Endothelial cell of hepatic sinusoid (primary cell): ENCODE measurements at regions not wholly inside any gene's neighbourhood (a gene's known extent, or its start where the extent isn't known, plus 50 kb on each side); places are given as distances from the start of the nearest gene placed in this dataset.
"Not testable (repeated sequence)": the region's sequence is repeated elsewhere in the genome, so short reads cannot be mapped to it uniquely, and the experiment has no call there.

Source experiments
- in situ Hi-C: cut with HindIII; loops from 2 replicates; pipeline ENCODE4 v1.10.0; 2017; ENCODE audit warnings: low sequenced_read_pairs

- in situ Hi-C loops = no loop called here
Measured at GRCh38 chr2:58339548-58340243, 98.6 kb upstream of the FANCL start.

GRCh38 chr2:58336416-58336815, 95.3 kb upstream of the FANCL start:
- in situ Hi-C loops = no loop called here

- in situ Hi-C loops = no loop called here
Measured at GRCh38 chr2:58334414-58334813, 93.3 kb upstream of the FANCL start.

GRCh38 chr2:58325296-58325895, 84.3 kb upstream of the FANCL start:
- in situ Hi-C loops = not testable (repeated sequence)

- in situ Hi-C loops = no loop called here
Measured at GRCh38 chr2:58319481-58319880, 78.4 kb upstream of the FANCL start.

- in situ Hi-C loops = not testable (repeated sequence)
Measured at GRCh38 chr2:58318949-58319348, 77.8 kb upstream of the FANCL start.

- in situ Hi-C loops = no loop called here
Measured at GRCh38 chr2:58313926-58314325, 72.8 kb upstream of the FANCL start.

GRCh38 chr2:58308435-58308834, 67.3 kb upstream of the FANCL start:
- in situ Hi-C loops = no loop called here

GRCh38 chr2:58304843-58305242, 63.7 kb upstream of the FANCL start:
- in situ Hi-C loops = no loop called here

- in situ Hi-C loops = no loop called here
Measured at GRCh38 chr2:58299123-58299522, 58.0 kb upstream of the FANCL start.

GRCh38 chr2:58293056-58293455, 51.9 kb upstream of the FANCL start:
- in situ Hi-C loops = no loop called here

- in situ Hi-C loops = no loop called here
Measured at GRCh38 chr2:58291726-58292438, 50.8 kb upstream of the FANCL start.
